OCI-LY7 (cell line): ENCODE measurements at regions not wholly inside any gene's neighbourhood (a gene's known extent, or its start where the extent isn't known, plus 50 kb on each side); places are given as distances from the start of the nearest gene placed in this dataset.

Experiments used
- EZH2phosphoT487 ChIP-seq: fragments of 200-600 bp; sonication (generic); IDR thresholded peaks from 2 replicates; pipeline ENCODE4 v1.6.1; 2018; ENCODE audit warnings: low read depth, borderline replicate concordance, mild to moderate bottlenecking, mixed run types, antibody characterized with exemption, low read length, moderate library complexity, mixed read lengths
- TF ChIP-seq, protein P1 (sequence below): fragments of 200-600 bp; sonication (generic); conservative IDR thresholded peaks from 2 replicates; pipeline ENCODE4 v1.5.1; 2014; ENCODE audit warnings: mild to moderate bottlenecking, antibody characterized with exemption, low read length, moderate library complexity, mixed read lengths

DNA sequence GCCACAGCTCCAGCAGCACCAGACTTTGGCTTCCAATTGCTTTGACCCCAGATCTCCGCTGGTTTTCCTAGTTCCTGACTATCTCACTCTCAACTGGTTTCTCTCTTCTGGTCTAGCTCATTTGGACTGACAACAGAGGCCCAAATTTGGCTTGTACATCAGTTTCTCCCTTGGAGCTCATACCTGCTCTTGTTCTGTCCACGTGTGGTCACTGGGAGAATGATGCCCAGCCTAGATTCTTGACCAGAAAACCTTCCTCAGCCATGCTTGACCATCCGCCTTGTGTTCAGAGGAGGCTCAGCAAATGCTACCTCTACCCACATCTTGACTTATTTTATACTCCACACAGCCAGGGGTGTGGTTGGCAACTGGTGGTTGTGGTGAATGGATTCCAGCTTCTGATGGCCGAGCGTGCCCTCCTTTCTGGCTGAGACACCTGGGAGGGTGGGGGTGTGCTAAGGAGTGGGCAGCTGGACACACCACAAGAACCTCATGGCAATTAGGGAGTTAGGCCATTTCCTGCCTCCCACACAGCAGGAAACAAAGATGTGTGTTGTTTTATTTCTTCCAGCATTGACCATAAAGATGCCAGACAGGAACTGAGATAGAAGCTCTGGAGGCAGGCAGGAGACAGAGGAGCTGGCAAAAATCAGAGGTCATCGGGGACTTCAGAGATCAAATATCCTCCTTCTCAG, 93.8 kb upstream of the FAM20A start:
- TF ChIP-seq, protein P1, sequence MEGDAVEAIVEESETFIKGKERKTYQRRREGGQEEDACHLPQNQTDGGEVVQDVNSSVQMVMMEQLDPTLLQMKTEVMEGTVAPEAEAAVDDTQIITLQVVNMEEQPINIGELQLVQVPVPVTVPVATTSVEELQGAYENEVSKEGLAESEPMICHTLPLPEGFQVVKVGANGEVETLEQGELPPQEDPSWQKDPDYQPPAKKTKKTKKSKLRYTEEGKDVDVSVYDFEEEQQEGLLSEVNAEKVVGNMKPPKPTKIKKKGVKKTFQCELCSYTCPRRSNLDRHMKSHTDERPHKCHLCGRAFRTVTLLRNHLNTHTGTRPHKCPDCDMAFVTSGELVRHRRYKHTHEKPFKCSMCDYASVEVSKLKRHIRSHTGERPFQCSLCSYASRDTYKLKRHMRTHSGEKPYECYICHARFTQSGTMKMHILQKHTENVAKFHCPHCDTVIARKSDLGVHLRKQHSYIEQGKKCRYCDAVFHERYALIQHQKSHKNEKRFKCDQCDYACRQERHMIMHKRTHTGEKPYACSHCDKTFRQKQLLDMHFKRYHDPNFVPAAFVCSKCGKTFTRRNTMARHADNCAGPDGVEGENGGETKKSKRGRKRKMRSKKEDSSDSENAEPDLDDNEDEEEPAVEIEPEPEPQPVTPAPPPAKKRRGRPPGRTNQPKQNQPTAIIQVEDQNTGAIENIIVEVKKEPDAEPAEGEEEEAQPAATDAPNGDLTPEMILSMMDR = no peak
- TF ChIP-seq EZH2phosphoT487 = no peak
